Upper lobe of right lung (tissue), 1 donor: ENCODE measurements at regions not wholly inside any gene's neighbourhood (a gene's known extent, or its start where the extent isn't known, plus 50 kb on each side); places are given as distances from the start of the nearest gene placed in this dataset.

ENCODE experiments used
- ATAC-seq: fragments of 200-7000 bp; cut with Tn5 transposase; one replicate; pipeline ENCODE4 v1.9.1; 2020; ENCODE audit warnings: mild to moderate bottlenecking, moderate library complexity
- DNase-seq: peaks from one replicate; pipeline ENCODE4 v3.0.0-alpha.2; 2020
- H3K27ac ChIP-seq: fragments of 200-600 bp; one replicate; pipeline ENCODE4 v1.8.0; 2022
- H3K27me3 ChIP-seq: fragments of 200-600 bp; one replicate; pipeline ENCODE4 v1.8.0; 2022; ENCODE audit warnings: mild to moderate bottlenecking
- H3K36me3 ChIP-seq: fragments of 200-600 bp; one replicate; pipeline ENCODE4 v1.8.0; 2022
- H3K4me1 ChIP-seq: fragments of 200-600 bp; one replicate; pipeline ENCODE4 v1.8.0; 2022
- H3K4me3 ChIP-seq: fragments of 200-600 bp; one replicate; pipeline ENCODE4 v1.8.0; 2022; ENCODE audit warnings: mild to moderate bottlenecking
- H3K9me3 ChIP-seq: fragments of 200-600 bp; one replicate; pipeline ENCODE4 v1.8.0; 2022
- CTCF ChIP-seq: fragments of 200-600 bp; IDR thresholded peaks from one replicate; pipeline ENCODE4 v1.8.0; 2022; ENCODE audit warnings: antibody characterized with exemption
- intact Hi-C: fragments of 100-400 bp; cut with DNase I; formaldehyde crosslinking; loops from one replicate; pipeline ENCODE4 v1.11.0; 2022
- donor health status: DM: no; HTN: yes; CAD: no; lungs with severe emphysema.

- Histone ChIP-seq H3K27ac (no peak overlapping the region), H3K9me3 (no peaks in the 10 kb centered on the region), H3K4me1 (peaks cover 3% of the 10 kb centered on the region), H3K27me3 (no peaks in the 10 kb centered on the region), H3K36me3 (no peaks in the 10 kb centered on the region), H3K4me3 (no peak overlapping the region)
- TF ChIP-seq CTCF, result no peak
- intact Hi-C loops, result no loop called here
- no peak for ATAC-seq
- no peak for DNase-seq
These were observed 427.8 kb upstream of the C2CD4B start for GRCh38 chr15:62592920-62593319.

GRCh38 chr15:62593681-62594399 lies 428.8 kb upstream of the C2CD4B start:
- Histone ChIP-seq H3K4me1 (peaks cover 3% of the 10 kb centered on the region), H3K36me3 (no peaks in the 10 kb centered on the region), H3K27ac (no peak overlapping the region), H3K27me3 (no peaks in the 10 kb centered on the region), H3K9me3 (no peaks in the 10 kb centered on the region), H3K4me3 (no peak overlapping the region)
- no peak for TF ChIP-seq CTCF
- ATAC-seq (no peak), DNase-seq (no peak)
- intact Hi-C loops, result no loop called here

GRCh38 chr15:62598217-62598616 lies 433.1 kb upstream of the C2CD4B start:
- ATAC-seq (no peak), DNase-seq (no peak)
- intact Hi-C loops, result no loop called here
- no peaks in the 10 kb centered on the region for H3K9me3 ChIP-seq
- no peaks in the 10 kb centered on the region for H3K27me3 ChIP-seq
- TF ChIP-seq CTCF, result no peak
- H3K4me1 ChIP-seq, result no peaks in the 10 kb centered on the region
- H3K36me3 ChIP-seq, result no peaks in the 10 kb centered on the region
- H3K4me3 ChIP-seq, result no peak overlapping the region
- no peak overlapping the region for H3K27ac ChIP-seq

- ATAC-seq, result no peak
- H3K4me1 ChIP-seq, result no peaks in the 10 kb centered on the region
- H3K4me3 ChIP-seq, result no peak overlapping the region
- DNase-seq, result no peak
- intact Hi-C loops, result no loop called here
- H3K27me3 ChIP-seq, result no peaks in the 10 kb centered on the region
- no peaks in the 10 kb centered on the region for H3K36me3 ChIP-seq
- no peaks in the 10 kb centered on the region for H3K9me3 ChIP-seq
- no peak for TF ChIP-seq CTCF
- H3K27ac ChIP-seq, result no peak overlapping the region
These were observed 435.0 kb upstream of the C2CD4B start for GRCh38 chr15:62599791-62600777.

GRCh38 chr15:62601777-62602545 lies 436.9 kb upstream of the C2CD4B start:
- TF ChIP-seq CTCF, result no peak
- no peaks in the 10 kb centered on the region for H3K4me1 ChIP-seq
- H3K36me3 ChIP-seq, result no peaks in the 10 kb centered on the region
- H3K4me3 ChIP-seq, result no peak overlapping the region
- DNase-seq, result no peak
- no peak overlapping the region for H3K27ac ChIP-seq
- H3K9me3 ChIP-seq, result no peaks in the 10 kb centered on the region
- no peak for ATAC-seq
- no peaks in the 10 kb centered on the region for H3K27me3 ChIP-seq
- intact Hi-C loops, result no loop called here
